Smooth muscle cell (in vitro differentiated cells): ENCODE measurements at regions not wholly inside any gene's neighbourhood (a gene's known extent, or its start where the extent isn't known, plus 50 kb on each side); places are given as distances from the start of the nearest gene placed in this dataset.

Experiments used
- DNase-seq: peaks from one replicate; lab custom pipeline; 2025; ENCODE audit not compliant: unreplicated experiment; lab: John Stamatoyannopoulos, UW
- H2AFZ ChIP-seq: fragments of 200-600 bp; sonication (generic); 2 replicates; pipeline ENCODE4 v1.6.0; 2016; ENCODE audit warnings: antibody characterized with exemption, low read depth, mild to moderate bottlenecking
- H3F3A ChIP-seq: fragments of 200-600 bp; sonication (generic); 2 replicates; pipeline ENCODE4 v1.6.0; 2017; ENCODE audit warnings: antibody characterized with exemption, low read depth
- H3K27ac ChIP-seq: fragments of 200-600 bp; sonication (generic); 2 replicates; pipeline ENCODE4 v1.5.1; 2016; ENCODE audit warnings: low read depth, mild to moderate bottlenecking
- H3K27me3 ChIP-seq: fragments of 200-600 bp; sonication (generic); 2 replicates; pipeline ENCODE4 v1.6.1; 2016; ENCODE audit warnings: low read depth, mild to moderate bottlenecking
- H3K36me3 ChIP-seq: fragments of 200-600 bp; sonication (generic); 2 replicates; pipeline ENCODE4 v1.5.1; 2016; ENCODE audit warnings: low read depth
- H3K4me1 ChIP-seq: fragments of 200-600 bp; sonication (generic); 2 replicates; pipeline ENCODE4 v1.5.1; 2016; ENCODE audit warnings: low read depth
- H3K4me2 ChIP-seq: fragments of 200-600 bp; sonication (generic); 2 replicates; pipeline ENCODE4 v1.6.0; 2016; ENCODE audit warnings: mild to moderate bottlenecking
- H3K4me3 ChIP-seq: fragments of 200-600 bp; sonication (generic); 2 replicates; pipeline ENCODE4 v1.5.1; 2016; ENCODE audit warnings: mild to moderate bottlenecking
- H3K79me2 ChIP-seq: fragments of 200-600 bp; sonication (generic); 2 replicates; pipeline ENCODE4 v1.6.0; 2016; ENCODE audit warnings: low read depth, mild to moderate bottlenecking
- H3K9ac ChIP-seq: fragments of 200-600 bp; sonication (generic); 2 replicates; pipeline ENCODE4 v1.6.0; 2016; ENCODE audit warnings: low read depth
- H3K9me3 ChIP-seq: fragments of 200-600 bp; sonication (generic); replicated peaks from 2 replicates; pipeline ENCODE4 v1.5.1; 2016; ENCODE audit warnings: low read depth
- H4K20me1 ChIP-seq: fragments of 200-600 bp; sonication (generic); 2 replicates; pipeline ENCODE4 v1.6.0; 2016; ENCODE audit warnings: low read depth
- CTCF ChIP-seq: fragments of 200-600 bp; sonication (generic); IDR thresholded peaks from 2 replicates; pipeline ENCODE4 v1.5.1; 2017; ENCODE audit warnings: borderline replicate concordance, mild to moderate bottlenecking, antibody characterized with exemption; ENCODE audit not compliant: insufficient read depth, poor library complexity, severe bottlenecking
- WGBS: methylation state at CpG from one replicate; pipeline ENCODE4 v1.1.7; 2016; ENCODE audit warnings: low lambda C conversion rate; 5-methylcytosine and 5-hydroxymethylcytosine counted together

- no peaks in the 10 kb centered on the region for H3K79me2 ChIP-seq
- no peaks in the 10 kb centered on the region for H3K9me3 ChIP-seq
- H3K27me3 ChIP-seq = peaks cover 5% of the 10 kb centered on the region
- no peak for DNase-seq
- H3K36me3 ChIP-seq = no peaks in the 10 kb centered on the region
- no peak overlapping the region for H2AFZ ChIP-seq
- H3K9ac ChIP-seq = no peak overlapping the region
- H3K27ac ChIP-seq = no peak overlapping the region
- H3K4me2 ChIP-seq = no peak overlapping the region
- H3F3A ChIP-seq = no peaks in the 10 kb centered on the region
- no peaks in the 10 kb centered on the region for H3K4me1 ChIP-seq
- H3K4me3 ChIP-seq = no peak overlapping the region
- TF ChIP-seq CTCF = no peak
- 92% methylated on average over 4 of the region's 4 CpGs for WGBS
- no peaks in the 10 kb centered on the region for H4K20me1 ChIP-seq
Measured at GRCh38 chr7:67766906-67767410, 770.3 kb downstream of the TYW1 start.

DNA sequence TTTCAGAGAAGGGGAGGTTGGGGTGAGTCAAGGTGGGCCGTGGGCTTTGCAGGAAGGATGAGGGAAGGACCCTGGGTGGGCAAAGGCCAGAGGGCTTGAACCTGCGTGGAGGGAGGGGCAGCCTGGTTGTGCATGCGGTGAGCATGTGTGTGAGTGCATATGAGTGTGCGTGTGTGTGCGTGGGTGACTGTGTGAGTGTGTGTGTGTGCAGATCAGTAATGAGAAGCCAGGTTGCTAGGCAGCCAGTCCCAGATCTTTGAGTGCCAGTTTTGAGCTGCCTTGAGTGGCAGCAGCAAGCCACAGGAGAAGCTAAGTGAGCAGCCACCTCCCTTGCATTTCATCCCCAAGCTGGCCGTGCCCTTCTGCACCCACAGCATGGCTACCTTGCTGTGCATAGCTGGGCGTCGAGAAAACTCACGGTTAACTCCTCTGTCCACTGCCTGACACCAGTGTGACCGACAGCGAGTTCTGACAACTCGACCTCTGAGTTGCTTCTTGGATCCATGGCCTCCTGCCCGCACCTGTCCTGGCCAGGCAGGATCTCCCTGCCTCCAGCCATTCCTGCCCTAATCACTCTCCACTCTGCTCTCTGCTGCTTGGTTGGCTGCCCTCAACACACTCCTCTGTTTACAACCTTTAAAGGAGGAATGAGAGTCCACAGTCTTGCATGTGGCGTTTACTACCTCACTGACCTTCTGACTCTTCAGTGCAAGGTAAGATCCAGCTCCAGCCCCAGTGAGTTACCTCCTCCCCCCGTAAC lies 775.4 kb downstream of the TYW1 start:
- TF ChIP-seq CTCF = no peak
- Histone ChIP-seq H4K20me1 (no peaks in the 10 kb centered on the region), H3F3A (no peaks in the 10 kb centered on the region), H3K27ac (no peak overlapping the region), H2AFZ (no peak overlapping the region), H3K79me2 (no peaks in the 10 kb centered on the region), H3K9me3 (no peaks in the 10 kb centered on the region), H3K4me3 (no peak overlapping the region), H3K4me2 (no peak overlapping the region), H3K9ac (no peak overlapping the region), H3K27me3 (peaks cover 24% of the 10 kb centered on the region), H3K4me1 (no peaks in the 10 kb centered on the region), H3K36me3 (no peaks in the 10 kb centered on the region)
- 92% methylated on average over 15 of the region's 15 CpGs for WGBS
- DNase-seq = no peak

DNA sequence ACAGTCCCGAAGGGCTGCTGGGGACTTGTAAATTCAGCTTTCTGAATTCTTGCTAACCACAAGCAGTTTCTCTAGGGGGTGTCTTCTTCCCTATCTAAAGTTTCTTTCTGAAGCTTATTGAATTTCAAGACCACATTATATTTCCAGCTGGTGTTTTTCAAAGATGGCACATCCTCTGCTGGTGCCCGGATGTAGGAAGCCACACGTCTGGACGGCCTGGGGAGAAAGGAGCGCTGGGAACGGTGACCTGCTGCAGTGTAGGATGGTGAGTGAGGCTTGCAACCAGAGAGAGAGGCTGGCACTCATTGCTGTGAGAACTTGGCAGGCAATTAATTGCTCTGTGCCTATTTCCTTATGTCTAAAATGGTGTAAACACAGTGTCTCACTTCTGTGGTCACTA lies 776.4 kb downstream of the TYW1 start:
- WGBS = 85% methylated on average over 6 of the region's 6 CpGs
- H3K79me2 ChIP-seq = no peaks in the 10 kb centered on the region
- H3K36me3 ChIP-seq = no peaks in the 10 kb centered on the region
- no peak for DNase-seq
- no peak overlapping the region for H3K4me2 ChIP-seq
- H3K9ac ChIP-seq = no peak overlapping the region
- no peak overlapping the region for H2AFZ ChIP-seq
- no peaks in the 10 kb centered on the region for H3F3A ChIP-seq
- no peaks in the 10 kb centered on the region for H3K9me3 ChIP-seq
- peaks cover 24% of the 10 kb centered on the region for H3K27me3 ChIP-seq
- H3K4me1 ChIP-seq = no peaks in the 10 kb centered on the region
- no peak overlapping the region for H3K4me3 ChIP-seq
- no peak for TF ChIP-seq CTCF
- no peaks in the 10 kb centered on the region for H4K20me1 ChIP-seq
- no peak overlapping the region for H3K27ac ChIP-seq

- Histone ChIP-seq H2AFZ (no peak overlapping the region), H3K9ac (no peak overlapping the region)
- WGBS = 58% methylated on average over 3 of the region's 3 CpGs
Measured at GRCh38 chr7:67777119-67777518, 780.5 kb downstream of the TYW1 start.

More at GRCh38 chr7:67777119-67777518, 780.5 kb downstream of the TYW1 start:
- no peaks in the 10 kb centered on the region for H3K4me1 ChIP-seq
- no peak for TF ChIP-seq CTCF
- no peaks in the 10 kb centered on the region for H3K36me3 ChIP-seq
- H3K4me2 ChIP-seq = no peak overlapping the region
- H3K79me2 ChIP-seq = no peaks in the 10 kb centered on the region
- H4K20me1 ChIP-seq = no peaks in the 10 kb centered on the region
- H3K27ac ChIP-seq = peak overlapping the region; percentile 11
- peaks cover 18% of the 10 kb centered on the region for H3K27me3 ChIP-seq
- no peak for DNase-seq
- H3F3A ChIP-seq = no peaks in the 10 kb centered on the region
- no peak overlapping the region for H3K4me3 ChIP-seq
- H3K9me3 ChIP-seq = no peaks in the 10 kb centered on the region
